ENCODE measurements at regions not wholly inside any gene's neighbourhood (a gene's known extent, or its start where the extent isn't known, plus 50 kb on each side); places are given as distances from the start of the nearest gene placed in this dataset.
A peak's percentile ranks its signal among the peaks of the same experiment; 100 is the strongest.

GRCh38 chr16:55264949-55265348 is 59.1 kb upstream of the IRX6 start:
- no peak for TF ChIP-seq MYC (IDR thresholded peaks at IDR 0.05; ENCODE audit: low read depth, low read length)
- no peak for TF ChIP-seq POLR2A (IDR thresholded peaks at IDR 0.05; ENCODE audit: extremely low read depth, insufficient read length)
- TF ChIP-seq, protein P1, sequence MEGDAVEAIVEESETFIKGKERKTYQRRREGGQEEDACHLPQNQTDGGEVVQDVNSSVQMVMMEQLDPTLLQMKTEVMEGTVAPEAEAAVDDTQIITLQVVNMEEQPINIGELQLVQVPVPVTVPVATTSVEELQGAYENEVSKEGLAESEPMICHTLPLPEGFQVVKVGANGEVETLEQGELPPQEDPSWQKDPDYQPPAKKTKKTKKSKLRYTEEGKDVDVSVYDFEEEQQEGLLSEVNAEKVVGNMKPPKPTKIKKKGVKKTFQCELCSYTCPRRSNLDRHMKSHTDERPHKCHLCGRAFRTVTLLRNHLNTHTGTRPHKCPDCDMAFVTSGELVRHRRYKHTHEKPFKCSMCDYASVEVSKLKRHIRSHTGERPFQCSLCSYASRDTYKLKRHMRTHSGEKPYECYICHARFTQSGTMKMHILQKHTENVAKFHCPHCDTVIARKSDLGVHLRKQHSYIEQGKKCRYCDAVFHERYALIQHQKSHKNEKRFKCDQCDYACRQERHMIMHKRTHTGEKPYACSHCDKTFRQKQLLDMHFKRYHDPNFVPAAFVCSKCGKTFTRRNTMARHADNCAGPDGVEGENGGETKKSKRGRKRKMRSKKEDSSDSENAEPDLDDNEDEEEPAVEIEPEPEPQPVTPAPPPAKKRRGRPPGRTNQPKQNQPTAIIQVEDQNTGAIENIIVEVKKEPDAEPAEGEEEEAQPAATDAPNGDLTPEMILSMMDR (IDR thresholded peaks at IDR 0.05; ENCODE audit: low read depth, low read length) = no peak
- no peak for TF ChIP-seq MAX (IDR thresholded peaks at IDR 0.05; ENCODE audit: low read depth, low read length)
- no peak overlapping the region for H3K4me3 ChIP-seq (ENCODE audit: low read depth, low read length)
- no peak for DNase-seq (ENCODE audit: low read depth)

GRCh38 chr16:55265926-55266325 is 58.1 kb upstream of the IRX6 start:
- H3K4me3 ChIP-seq (ENCODE audit: low read depth, low read length) = no peak overlapping the region
- TF ChIP-seq POLR2A (IDR thresholded peaks at IDR 0.05; ENCODE audit: extremely low read depth, insufficient read length) (no peak), MAX (IDR thresholded peaks at IDR 0.05; ENCODE audit: low read depth, low read length) (no peak), MYC (IDR thresholded peaks at IDR 0.05; ENCODE audit: low read depth, low read length) (no peak)
- TF ChIP-seq, protein P1 (IDR thresholded peaks at IDR 0.05; ENCODE audit: low read depth, low read length) = no peak
- no peak for DNase-seq (ENCODE audit: low read depth)

DNA sequence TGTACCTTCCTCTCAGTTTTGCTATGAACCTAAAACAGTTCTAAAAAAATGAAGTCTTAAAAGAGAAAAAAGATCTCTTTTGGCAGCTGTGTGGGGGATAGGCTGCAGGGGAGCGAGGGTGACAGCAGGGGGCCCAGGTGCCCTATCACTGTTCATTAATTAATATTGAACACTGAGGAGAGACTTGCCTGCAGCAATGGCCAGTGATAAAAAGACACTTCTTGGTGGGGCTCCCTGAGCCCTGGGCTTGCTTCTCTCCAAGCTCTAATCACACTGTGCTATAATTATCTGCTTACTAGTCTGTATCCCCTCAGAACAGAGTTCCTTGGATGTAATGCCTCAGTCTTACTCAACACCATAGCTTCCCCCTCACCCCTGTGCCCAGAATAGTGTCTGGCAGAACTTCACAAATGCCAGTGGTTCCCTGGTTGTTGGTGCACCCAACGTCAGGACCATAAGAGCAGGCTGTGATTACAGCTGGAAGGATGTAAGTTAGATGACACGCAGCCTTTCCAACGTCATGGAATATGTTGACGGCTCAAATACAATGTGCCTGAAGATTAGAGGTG is 52.0 kb upstream of the IRX6 start:
- DNase-seq (ENCODE audit: low read depth) = no peak
- no peak overlapping the region for H3K4me3 ChIP-seq (ENCODE audit: low read depth, low read length)
- TF ChIP-seq MYC (IDR thresholded peaks at IDR 0.05; ENCODE audit: low read depth, low read length) = no peak
- TF ChIP-seq, protein P1 (IDR thresholded peaks at IDR 0.05; ENCODE audit: low read depth, low read length) = no peak

GRCh38 chr16:55272744-55273143 is 51.3 kb upstream of the IRX6 start:
- TF ChIP-seq MYC (IDR thresholded peaks at IDR 0.05; ENCODE audit: low read depth, low read length) (no peak), POLR2A (IDR thresholded peaks at IDR 0.05; ENCODE audit: extremely low read depth, insufficient read length) (no peak), MAX (IDR thresholded peaks at IDR 0.05; ENCODE audit: low read depth, low read length) (no peak)
- TF ChIP-seq, protein P1 (IDR thresholded peaks at IDR 0.05; ENCODE audit: low read depth, low read length) = no peak
- H3K4me3 ChIP-seq (ENCODE audit: low read depth, low read length) = no peak overlapping the region
- DNase-seq (ENCODE audit: low read depth) = no peak

DNA sequence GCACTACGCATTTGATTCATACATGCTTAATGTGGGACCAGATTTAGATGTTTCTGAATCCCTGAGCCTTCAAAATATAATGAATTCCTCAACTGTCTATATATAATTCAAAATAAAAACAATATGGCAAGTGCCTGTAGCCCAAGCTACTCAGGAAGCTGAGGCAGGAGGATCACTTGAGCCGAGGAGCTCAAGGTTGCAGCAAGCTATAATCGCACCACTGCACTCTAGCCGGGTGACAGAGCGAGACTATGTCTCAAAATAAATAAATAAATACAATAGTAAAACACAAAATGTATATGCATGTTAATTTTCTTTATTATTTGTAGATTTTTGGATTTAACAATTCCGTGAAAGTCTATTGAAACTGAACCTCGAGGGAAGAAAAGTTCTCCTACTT is 50.6 kb upstream of the IRX6 start:
- no peak for DNase-seq (ENCODE audit: low read depth)
- no peak overlapping the region for H3K4me3 ChIP-seq (ENCODE audit: low read depth, low read length)
- TF ChIP-seq, protein P1 (IDR thresholded peaks at IDR 0.05; ENCODE audit: low read depth, low read length) = no peak
- no peak for TF ChIP-seq POLR2A (IDR thresholded peaks at IDR 0.05; ENCODE audit: extremely low read depth, insufficient read length)
- TF ChIP-seq MYC (IDR thresholded peaks at IDR 0.05; ENCODE audit: low read depth, low read length) = no peak
- TF ChIP-seq MAX (IDR thresholded peaks at IDR 0.05; ENCODE audit: low read depth, low read length) = no peak

- H3K4me3 ChIP-seq (ENCODE audit: low read depth, low read length) = no peak overlapping the region
- peak; percentile 8 for DNase-seq (ENCODE audit: low read depth)
Observed at GRCh38 chr16:55273959-55274358, 50.0 kb upstream of the IRX6 start.

More at GRCh38 chr16:55273959-55274358, 50.0 kb upstream of the IRX6 start:
- TF ChIP-seq MYC (IDR thresholded peaks at IDR 0.05; ENCODE audit: low read depth, low read length) (no peak), POLR2A (IDR thresholded peaks at IDR 0.05; ENCODE audit: extremely low read depth, insufficient read length) (no peak), MAX (IDR thresholded peaks at IDR 0.05; ENCODE audit: low read depth, low read length) (no peak)
- TF ChIP-seq, protein P1 (IDR thresholded peaks at IDR 0.05; ENCODE audit: low read depth, low read length) = no peak

Measured in NB4 (cell line).